ENCODE measurements at regions not wholly inside any gene's neighbourhood (a gene's known extent, or its start where the extent isn't known, plus 50 kb on each side); places are given as distances from the start of the nearest gene placed in this dataset.

DNA sequence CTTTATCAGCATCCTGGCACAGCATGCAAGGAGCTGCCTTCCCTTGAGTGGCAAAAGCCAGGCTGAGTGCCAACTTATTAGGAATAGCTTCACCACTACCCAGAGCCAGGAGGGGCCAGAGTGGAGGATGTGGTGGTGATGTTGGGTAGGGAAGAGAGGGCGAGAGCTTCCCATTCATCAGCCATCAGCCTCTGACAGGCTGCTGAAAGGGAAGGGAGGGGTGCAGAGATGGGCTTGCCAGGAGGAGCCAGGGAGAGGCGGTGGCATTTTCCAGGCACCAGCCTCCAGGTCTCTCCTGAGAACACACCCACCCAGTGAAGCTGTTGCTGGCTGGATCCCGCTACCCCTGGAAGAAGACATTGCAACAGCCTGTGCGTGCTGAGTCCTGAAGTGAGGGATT, 168.5 kb downstream of the ACTL8 start:
- TF ChIP-seq PATZ1 (CRISPR knock-in tag; IDR thresholded peaks at IDR 0.05; ENCODE audit: borderline replicate concordance) (no peak), ARNTL (CRISPR knock-in tag; IDR thresholded peaks at IDR 0.05; ENCODE audit: borderline replicate concordance, low read depth) (no peak), OSR1 (CRISPR knock-in tag; IDR thresholded peaks at IDR 0.05) (no peak)
